ACHN (cell line): ENCODE measurements at regions not wholly inside any gene's neighbourhood (a gene's known extent, or its start where the extent isn't known, plus 50 kb on each side); places are given as distances from the start of the nearest gene placed in this dataset.

ENCODE experiments used
- DNase-seq: peaks from one replicate; pipeline ENCODE4 v3.0.0-alpha.2; 2015
- in situ Hi-C: cut with HindIII; loops from 2 replicates; pipeline ENCODE4 v1.10.0; 2017; ENCODE audit warnings: low sequenced_read_pairs, low pct_ligation_motif_present, low pct_unique_long_range_greater_than_20kb

- peak; percentile 2 for DNase-seq
- in situ Hi-C loops = no loop called here
Measured at GRCh38 chr9:73219985-73220626, 68.4 kb downstream of the ANXA1 start.

GRCh38 chr9:73223594-73223993 lies 71.9 kb downstream of the ANXA1 start:
- in situ Hi-C loops = no loop called here
- DNase-seq = no peak

GRCh38 chr9:73229543-73229942 lies 77.9 kb downstream of the ANXA1 start:
- DNase-seq = no peak
- in situ Hi-C loops = no loop called here

- no peak for DNase-seq
- in situ Hi-C loops = no loop called here
Measured at GRCh38 chr9:73230251-73230650, 78.6 kb downstream of the ANXA1 start.

GRCh38 chr9:73231203-73231602 lies 79.5 kb downstream of the ANXA1 start:
- DNase-seq = no peak
- in situ Hi-C loops = no loop called here

GRCh38 chr9:73233359-73234007 lies 81.8 kb downstream of the ANXA1 start:
- in situ Hi-C loops = no loop called here
- DNase-seq = no peak

- in situ Hi-C loops = no loop called here
- DNase-seq = no peak
Measured at GRCh38 chr9:73234008-73234360, 82.3 kb downstream of the ANXA1 start.

GRCh38 chr9:73237140-73237539 lies 85.5 kb downstream of the ANXA1 start:
- DNase-seq = no peak
- in situ Hi-C loops = no loop called here

GRCh38 chr9:73239570-73240265 lies 88.1 kb downstream of the ANXA1 start:
- DNase-seq = no peak
- in situ Hi-C loops = no loop called here

- in situ Hi-C loops = no loop called here
- DNase-seq = no peak
Measured at GRCh38 chr9:73243078-73243477, 91.4 kb downstream of the ANXA1 start.

GRCh38 chr9:73259086-73259696 lies 107.5 kb downstream of the ANXA1 start:
- in situ Hi-C loops = no loop called here
- no peak for DNase-seq

GRCh38 chr9:73260506-73260905 lies 108.8 kb downstream of the ANXA1 start:
- in situ Hi-C loops = no loop called here
- DNase-seq = no peak

- in situ Hi-C loops = no loop called here
- DNase-seq = no peak
Measured at GRCh38 chr9:73264631-73265030, 113.0 kb downstream of the ANXA1 start.

GRCh38 chr9:73265876-73266275 lies 114.2 kb downstream of the ANXA1 start:
- in situ Hi-C loops = no loop called here
- no peak for DNase-seq

GRCh38 chr9:73269430-73270101 lies 117.9 kb downstream of the ANXA1 start:
- DNase-seq = peak; percentile 35
- in situ Hi-C loops = no loop called here

GRCh38 chr9:73270967-73271721 lies 119.5 kb downstream of the ANXA1 start:
- DNase-seq = peak; percentile 70
- in situ Hi-C loops = no loop called here

GRCh38 chr9:73280113-73280512 lies 128.4 kb downstream of the ANXA1 start:
- in situ Hi-C loops = no loop called here
- no peak for DNase-seq

GRCh38 chr9:73284377-73284776 lies 132.7 kb downstream of the ANXA1 start:
- DNase-seq = no peak
- in situ Hi-C loops = no loop called here
